Right renal pelvis (tissue), 4 donors: ENCODE measurements at regions not wholly inside any gene's neighbourhood (a gene's known extent, or its start where the extent isn't known, plus 50 kb on each side); places are given as distances from the start of the nearest gene placed in this dataset.
A peak's percentile ranks its signal among the peaks of the same experiment; 100 is the strongest.

ENCODE experiments used
- DNase-seq, 4 donors: peaks; one replicate each; pipeline ENCODE4 v3.0.0-alpha.2; 2013; ENCODE audit warnings: low read depth in 4 of 4, low spot score in 3 of 4, missing footprints in 1 of 4

- DNase-seq: no peak
These were observed 176.9 kb downstream of the AASDH start for GRCh38 chr4:56210397-56210796.

- DNase-seq: no peak
These were observed 177.5 kb downstream of the AASDH start for GRCh38 chr4:56209767-56210166.

GRCh38 chr4:56208103-56208502 lies 179.2 kb downstream of the AASDH start:
- no peak for DNase-seq

- DNase-seq: no peak
These were observed 181.0 kb downstream of the AASDH start for GRCh38 chr4:56206258-56206657.

GRCh38 chr4:56200275-56200674 lies 187.0 kb downstream of the AASDH start:
- DNase-seq: no peak

GRCh38 chr4:56198265-56198664 lies 189.0 kb downstream of the AASDH start:
- DNase-seq: no peak

GRCh38 chr4:56197387-56197786 lies 189.9 kb downstream of the AASDH start:
- no peak for DNase-seq

GRCh38 chr4:56195025-56195424 lies 192.3 kb downstream of the AASDH start:
- DNase-seq: no peak

GRCh38 chr4:56191534-56191933 lies 195.8 kb downstream of the AASDH start:
- no peak for DNase-seq

GRCh38 chr4:56187688-56188087 lies 199.6 kb downstream of the AASDH start:
- DNase-seq: no peak

- no peak for DNase-seq
These were observed 200.3 kb downstream of the AASDH start for GRCh38 chr4:56186808-56187523.

- DNase-seq: no peak
These were observed 201.4 kb downstream of the AASDH start for GRCh38 chr4:56185901-56186300.

GRCh38 chr4:56184214-56184613 lies 203.1 kb downstream of the AASDH start:
- DNase-seq: no peak

GRCh38 chr4:56183344-56183959 lies 203.8 kb downstream of the AASDH start:
- no peak for DNase-seq

- no peak for DNase-seq
These were observed 204.9 kb downstream of the AASDH start for GRCh38 chr4:56182356-56182755.

- no peak for DNase-seq
These were observed 205.9 kb downstream of the AASDH start for GRCh38 chr4:56181140-56181953.

- no peak for DNase-seq
These were observed 218.2 kb downstream of the AASDH start for GRCh38 chr4:56169061-56169460.

- peak in 3 of 4 donors; percentile 16 to 47 (median 23) for DNase-seq
These were observed 216.2 kb downstream of the CEP135 start for GRCh38 chr4:56164907-56165306.

- no peak for DNase-seq
These were observed 211.9 kb downstream of the CEP135 start for GRCh38 chr4:56160636-56161035.

- DNase-seq: no peak
These were observed 209.7 kb downstream of the CEP135 start for GRCh38 chr4:56158483-56158882.

GRCh38 chr4:56156141-56156540 lies 207.4 kb downstream of the CEP135 start:
- no peak for DNase-seq

- no peak for DNase-seq
These were observed 206.7 kb downstream of the CEP135 start for GRCh38 chr4:56155432-56155831.
